GM19395 (cell line): ENCODE measurements at regions not wholly inside any gene's neighbourhood (a gene's known extent, or its start where the extent isn't known, plus 50 kb on each side); places are given as distances from the start of the nearest gene placed in this dataset.
"Not testable (repeated sequence)": the region's sequence is repeated elsewhere in the genome, so short reads cannot be mapped to it uniquely, and the experiment has no call there.

Experiments
- ATAC-seq: cut with Tn5 transposase; IDR thresholded peaks from one replicate; pipeline ENCODE4 v1.9.1; 2021; ENCODE audit warnings: mild to moderate bottlenecking, moderate library complexity; ENCODE audit not compliant: unreplicated experiment

- ATAC-seq, result no peak
Observed at GRCh38 chr17:14451729-14452191, 150.9 kb downstream of the HS3ST3B1 start.

DNA sequence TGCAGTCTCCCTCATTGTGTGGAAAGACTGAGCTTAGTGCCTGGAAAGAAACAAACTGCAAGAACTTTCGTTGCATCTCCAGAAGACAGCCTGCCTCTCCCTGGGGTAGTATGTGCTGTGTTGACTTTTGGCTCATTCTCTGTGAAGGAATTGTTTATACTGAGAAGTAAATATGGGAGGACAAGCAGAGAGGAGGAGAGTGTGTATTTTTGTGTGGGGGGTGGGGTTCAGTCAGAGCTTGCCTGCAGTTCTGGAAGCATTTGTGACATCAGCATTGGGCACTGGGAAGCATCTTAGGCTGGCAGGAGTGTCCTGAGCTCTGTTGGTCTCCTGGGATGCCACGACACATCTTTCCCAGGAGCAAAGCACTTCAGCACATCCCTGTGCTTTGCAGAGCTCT is 147.9 kb downstream of the HS3ST3B1 start:
- no peak for ATAC-seq

DNA sequence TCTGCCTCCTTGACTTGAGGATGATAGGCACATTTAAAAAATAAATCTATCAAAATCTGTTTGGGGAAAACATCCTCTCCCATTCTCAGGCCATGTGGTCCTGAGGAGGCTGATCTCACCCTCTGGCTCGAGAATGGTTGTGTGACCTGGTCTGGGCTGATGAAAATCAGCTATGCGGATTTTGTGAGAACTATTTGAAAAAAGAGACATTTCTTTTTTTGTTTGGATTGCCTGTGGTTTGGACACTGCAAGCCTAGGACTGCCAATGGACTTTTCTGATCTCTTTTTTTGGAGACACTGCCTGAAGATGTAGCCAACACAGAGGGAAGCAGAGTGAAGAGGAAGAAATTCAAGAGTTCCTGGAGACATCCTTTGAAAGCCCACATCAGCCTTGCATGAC is 145.9 kb downstream of the HS3ST3B1 start:
- no peak for ATAC-seq

DNA sequence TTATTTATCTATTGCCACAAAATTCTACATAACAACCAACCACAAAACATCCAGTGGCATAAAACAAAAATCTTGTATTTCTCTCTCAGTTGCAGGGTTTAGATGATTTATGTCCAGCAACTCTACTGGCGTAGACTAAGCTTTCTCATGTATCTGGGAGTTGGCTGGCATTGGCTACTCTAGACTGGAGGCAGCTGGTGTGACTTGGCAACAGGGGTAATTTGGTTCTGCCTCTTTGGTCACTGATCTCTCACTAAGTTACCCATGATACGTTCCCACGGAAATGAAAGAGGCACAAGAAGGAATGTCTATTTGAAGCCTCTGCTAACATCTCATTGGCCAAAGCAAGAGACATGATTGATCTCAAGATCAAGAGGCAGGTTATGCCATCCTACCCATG is 144.0 kb downstream of the HS3ST3B1 start:
- no peak for ATAC-seq

DNA sequence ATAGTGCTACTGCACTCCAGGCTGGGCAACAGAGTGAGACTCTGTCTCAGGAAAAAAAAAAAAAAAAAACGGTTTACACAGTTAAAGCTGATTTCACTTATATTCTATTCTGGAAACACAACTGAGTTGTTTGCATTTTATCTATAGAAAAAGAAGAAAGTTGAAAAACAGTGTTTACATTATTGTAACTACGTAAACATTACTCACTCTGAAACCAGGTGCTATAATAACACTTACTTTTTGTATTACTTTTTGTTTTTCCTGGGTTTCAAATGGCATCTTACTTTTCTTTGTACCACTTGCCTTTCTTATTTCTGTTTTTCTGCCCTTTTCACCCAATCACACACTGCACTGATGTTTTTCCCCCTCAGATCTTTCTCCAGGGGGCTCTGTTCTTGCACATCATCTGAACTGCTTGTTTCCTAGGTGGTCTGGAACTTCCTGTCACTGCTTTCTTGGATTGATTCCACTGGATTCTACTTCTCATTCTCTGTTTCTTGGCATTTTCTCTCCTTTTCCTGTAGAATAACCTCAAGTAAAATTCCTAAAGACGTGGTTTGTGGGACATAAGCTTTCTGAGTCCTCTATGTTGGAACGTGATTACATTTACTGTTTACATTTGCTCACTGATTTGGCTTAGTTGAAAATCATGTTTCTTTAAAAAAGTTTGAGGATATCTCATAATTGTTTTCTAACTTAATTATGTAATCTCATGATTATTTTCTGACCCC is 142.1 kb downstream of the HS3ST3B1 start:
- ATAC-seq, result no peak

DNA sequence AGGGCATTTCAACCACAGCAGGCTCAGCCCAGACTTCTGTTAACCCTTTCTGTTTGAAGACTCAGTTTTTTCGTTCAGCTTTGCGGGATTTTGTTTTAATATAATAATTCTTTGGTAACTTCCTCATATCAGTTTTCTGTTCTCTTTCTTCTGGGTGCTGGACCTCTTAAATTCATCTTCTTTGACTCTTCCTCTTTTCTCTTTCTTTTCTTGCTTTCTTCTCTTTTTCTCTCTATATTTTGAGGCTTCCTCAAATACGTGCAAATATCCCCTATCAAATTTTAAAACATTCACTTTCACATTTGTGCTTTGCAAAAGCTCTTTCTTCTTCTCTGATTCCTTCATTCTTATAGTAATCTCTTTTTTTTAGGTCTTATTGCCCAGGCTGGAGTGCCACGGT is 136.3 kb downstream of the HS3ST3B1 start:
- ATAC-seq, result no peak

DNA sequence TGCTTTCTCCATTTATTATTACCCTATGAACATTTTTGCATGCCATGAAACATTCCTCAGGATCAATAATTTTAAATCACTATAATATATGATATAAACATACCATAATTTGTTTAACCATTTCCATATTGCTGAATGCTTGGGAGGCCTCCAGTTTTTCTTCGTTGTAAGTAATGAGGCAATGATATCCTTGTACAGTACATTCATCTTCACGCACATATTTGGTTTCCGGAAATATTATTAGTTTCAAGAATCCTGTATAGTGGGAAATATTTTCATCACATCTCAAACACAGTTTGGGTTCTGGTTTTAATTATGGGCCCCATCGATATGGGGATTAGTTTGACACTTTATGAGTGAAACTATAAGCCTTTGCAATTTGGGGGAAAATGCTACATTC is 135.4 kb downstream of the HS3ST3B1 start:
- no peak for ATAC-seq

GRCh38 chr17:14434506-14434905 is 133.6 kb downstream of the HS3ST3B1 start:
- ATAC-seq, result peak; percentile 61

DNA sequence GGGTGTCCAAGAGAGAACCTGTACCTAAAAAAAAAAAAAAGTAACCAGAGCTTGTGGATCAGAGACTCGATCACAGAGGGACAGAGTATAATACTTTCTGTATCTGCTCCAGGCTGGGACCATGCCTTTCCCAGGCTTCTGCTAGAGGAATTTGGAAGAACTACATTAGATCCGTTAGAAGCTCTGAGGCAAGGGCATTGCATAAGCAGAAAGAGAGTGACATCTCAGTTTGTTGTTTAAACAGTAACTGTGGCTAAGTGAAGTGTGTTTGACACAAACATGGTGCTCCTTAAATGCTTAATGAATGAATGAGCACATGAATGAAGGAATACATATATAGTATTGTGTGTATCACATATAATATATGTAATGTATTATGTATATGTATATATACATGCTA is 131.2 kb downstream of the HS3ST3B1 start:
- no peak for ATAC-seq

DNA sequence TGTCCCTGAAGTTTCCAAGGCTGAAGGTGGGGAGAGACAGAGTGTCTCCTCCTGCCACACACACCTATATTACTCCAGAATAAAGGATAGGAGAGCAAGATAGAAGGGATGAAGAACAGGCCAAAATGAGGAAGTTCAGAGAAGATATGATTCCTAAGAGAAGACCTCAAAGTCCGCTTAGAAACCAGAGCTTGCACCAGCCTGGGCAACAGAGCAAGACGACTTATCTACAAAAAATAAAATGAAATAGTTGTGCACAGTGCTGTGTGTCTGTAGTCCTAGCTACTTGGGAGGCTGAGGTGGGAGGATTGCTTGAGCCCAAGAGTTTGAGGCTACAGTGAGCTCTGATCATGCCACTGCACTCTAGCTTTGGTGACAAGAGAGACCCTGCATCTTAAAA is 128.2 kb downstream of the HS3ST3B1 start:
- no peak for ATAC-seq

- ATAC-seq, result peak; percentile 71
Observed at GRCh38 chr17:14428648-14429029, 127.8 kb downstream of the HS3ST3B1 start.

DNA sequence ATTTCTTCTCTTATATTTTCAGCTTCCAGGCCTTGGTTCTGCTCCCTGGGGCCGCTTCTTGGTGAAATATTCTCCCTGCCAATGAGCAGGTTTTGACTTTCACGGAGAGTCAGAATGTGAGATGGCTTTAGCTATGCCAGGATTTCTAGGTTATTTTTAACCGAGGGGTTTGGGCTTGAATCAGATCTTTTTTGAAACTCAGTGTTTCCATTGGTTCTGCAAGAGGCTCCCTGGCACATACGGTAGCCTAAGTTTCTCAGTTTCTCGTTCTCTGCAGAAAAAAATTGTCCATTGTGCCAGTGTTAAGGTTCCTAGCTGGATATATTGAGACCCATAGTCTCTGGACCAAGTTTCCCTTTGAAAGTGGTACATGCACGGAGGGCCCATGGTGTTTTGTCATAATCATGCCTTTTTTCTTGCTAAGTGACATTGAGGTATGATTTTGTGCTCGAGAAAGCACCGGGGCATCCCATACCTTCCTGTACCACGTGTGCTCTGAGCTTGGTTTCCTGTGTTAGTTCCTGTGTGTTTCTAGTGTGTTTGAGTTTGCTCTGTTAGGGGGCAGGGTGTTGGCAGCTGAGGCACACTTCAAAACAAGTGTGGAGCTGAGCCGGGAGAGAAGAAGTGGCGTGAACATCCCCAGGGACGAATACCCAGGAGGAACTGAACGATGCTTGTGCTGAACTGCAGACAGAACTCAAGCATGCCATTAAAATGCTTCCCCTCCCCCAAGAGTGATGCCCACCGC is 127.2 kb downstream of the HS3ST3B1 start:
- ATAC-seq, result peak; percentile 76

DNA sequence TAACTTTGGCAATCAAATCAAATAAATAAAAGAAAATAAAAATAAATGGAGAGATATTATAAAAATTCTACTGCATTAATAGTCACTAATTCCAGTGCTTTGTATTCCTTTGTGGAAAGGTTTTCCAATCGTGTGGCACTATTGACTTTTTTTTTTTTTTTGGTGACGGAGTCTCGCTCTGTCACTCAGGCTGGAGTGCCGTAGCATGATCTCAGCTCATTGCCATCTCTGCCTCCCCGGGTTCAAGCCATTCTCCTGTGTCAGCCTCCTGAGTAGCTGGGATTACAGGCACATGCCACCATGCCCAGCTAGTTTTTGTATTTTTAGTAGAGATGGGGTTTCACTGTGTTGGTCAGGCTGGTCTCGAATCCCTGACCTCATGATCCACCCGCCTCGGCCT is 122.3 kb downstream of the HS3ST3B1 start:
- ATAC-seq, result not testable (repeated sequence)

GRCh38 chr17:14417336-14417735 is 116.5 kb downstream of the HS3ST3B1 start:
- ATAC-seq, result no peak

DNA sequence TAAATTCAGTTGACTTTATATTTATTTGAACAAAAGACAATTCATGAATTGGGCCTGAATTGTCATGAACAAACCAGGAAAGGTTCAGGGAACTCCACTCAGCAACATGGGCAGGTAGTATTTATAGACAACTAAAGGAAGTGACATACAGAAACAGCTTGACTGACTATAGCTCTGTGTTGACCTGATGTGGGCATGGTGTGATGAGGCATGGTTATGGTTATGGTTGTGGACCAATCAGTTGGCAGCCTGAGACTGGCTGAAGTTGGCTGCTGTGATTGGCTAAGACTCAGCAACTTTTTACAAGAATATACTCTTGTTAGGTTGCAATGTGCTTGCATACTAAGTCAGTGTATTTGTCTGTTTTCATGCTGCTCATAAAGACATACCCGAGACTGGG is 108.4 kb downstream of the HS3ST3B1 start:
- no peak for ATAC-seq

- no peak for ATAC-seq
Observed at GRCh38 chr17:14407541-14407940, 106.7 kb downstream of the HS3ST3B1 start.

- ATAC-seq, result no peak
Observed at GRCh38 chr17:14405189-14405588, 104.3 kb downstream of the HS3ST3B1 start.
